Endodermal cell (in vitro differentiated cells): ENCODE measurements at regions not wholly inside any gene's neighbourhood (a gene's known extent, or its start where the extent isn't known, plus 50 kb on each side); places are given as distances from the start of the nearest gene placed in this dataset.

Experiments used
- DNase-seq: peaks from one replicate; pipeline ENCODE4 v3.0.0-alpha.2; 2017
- H3K27ac ChIP-seq: 2 replicates; pipeline ENCODE4 v1.5.1; 2013; ENCODE audit warnings: mild to moderate bottlenecking, low read depth, low read length, moderate library complexity
- H3K27me3 ChIP-seq: 2 replicates; pipeline ENCODE4 v1.6.1; 2013; ENCODE audit warnings: mild to moderate bottlenecking, low read length, moderate library complexity; ENCODE audit not compliant: insufficient read depth, control insufficient read depth, poor library complexity, severe bottlenecking
- H3K36me3 ChIP-seq: 2 replicates; pipeline ENCODE4 v1.7.0; 2013; ENCODE audit warnings: mild to moderate bottlenecking, low read length, moderate library complexity; ENCODE audit not compliant: control insufficient read depth, insufficient read depth
- H3K4me1 ChIP-seq: one replicate; pipeline ENCODE4 v1.7.0; 2013; ENCODE audit warnings: low read length; ENCODE audit not compliant: control insufficient read depth, insufficient read depth
- H3K4me3 ChIP-seq: 2 replicates; pipeline ENCODE4 v1.5.1; 2013; ENCODE audit warnings: mild to moderate bottlenecking, low read length, moderate library complexity
- H3K9ac ChIP-seq: 2 replicates; pipeline ENCODE4 v1.6.1; 2013; ENCODE audit warnings: mild to moderate bottlenecking, low read length, moderate library complexity; ENCODE audit not compliant: poor library complexity, severe bottlenecking; ENCODE audit errors: extremely low read depth
- H3K9me3 ChIP-seq: 2 replicates; pipeline ENCODE4 v1.6.1; 2013; ENCODE audit warnings: mild to moderate bottlenecking, low read length, moderate library complexity; ENCODE audit not compliant: control insufficient read depth
- H3K27ac Mint-ChIP-seq: 2 replicates; pipeline ENCODE4 v1.8.0; 2020; ENCODE audit warnings: mixed read lengths
- H3K27me3 Mint-ChIP-seq: 2 replicates; pipeline ENCODE4 v1.8.0; 2021; ENCODE audit warnings: mild to moderate bottlenecking, mixed read lengths; ENCODE audit not compliant: insufficient read depth
- H3K36me3 Mint-ChIP-seq: 2 replicates; pipeline ENCODE4 v1.8.0; 2020; ENCODE audit warnings: low read depth, mixed read lengths
- H3K4me1 Mint-ChIP-seq: 2 replicates; pipeline ENCODE4 v1.8.0; 2020; ENCODE audit warnings: mixed read lengths
- H3K4me3 Mint-ChIP-seq: 2 replicates; pipeline ENCODE4 v1.8.0; 2020; ENCODE audit warnings: mild to moderate bottlenecking, moderate library complexity, mixed read lengths
- H3K9me3 Mint-ChIP-seq: 2 replicates; pipeline ENCODE4 v1.8.0; 2020; ENCODE audit warnings: mild to moderate bottlenecking, mixed read lengths
- WGBS, 2 experiments: methylation state at CpG; one replicate each; pipeline versions ENCODE4 v1.1.5 to v1.1.7; 2013; ENCODE audit warnings: missing lambda C conversion rate in 2 of 2, mixed read lengths in 1 of 2; ENCODE audit not compliant: insufficient coverage in 1 of 2, insufficient read length in 1 of 2; 5-methylcytosine and 5-hydroxymethylcytosine counted together
- TF ChIP-seq, protein P1 (sequence below): fragments of 200-600 bp; sonication (generic); conservative IDR thresholded peaks from 2 replicates; pipeline ENCODE4 v1.5.0; 2021; ENCODE audit warnings: antibody characterized with exemption, mild to moderate bottlenecking

DNA sequence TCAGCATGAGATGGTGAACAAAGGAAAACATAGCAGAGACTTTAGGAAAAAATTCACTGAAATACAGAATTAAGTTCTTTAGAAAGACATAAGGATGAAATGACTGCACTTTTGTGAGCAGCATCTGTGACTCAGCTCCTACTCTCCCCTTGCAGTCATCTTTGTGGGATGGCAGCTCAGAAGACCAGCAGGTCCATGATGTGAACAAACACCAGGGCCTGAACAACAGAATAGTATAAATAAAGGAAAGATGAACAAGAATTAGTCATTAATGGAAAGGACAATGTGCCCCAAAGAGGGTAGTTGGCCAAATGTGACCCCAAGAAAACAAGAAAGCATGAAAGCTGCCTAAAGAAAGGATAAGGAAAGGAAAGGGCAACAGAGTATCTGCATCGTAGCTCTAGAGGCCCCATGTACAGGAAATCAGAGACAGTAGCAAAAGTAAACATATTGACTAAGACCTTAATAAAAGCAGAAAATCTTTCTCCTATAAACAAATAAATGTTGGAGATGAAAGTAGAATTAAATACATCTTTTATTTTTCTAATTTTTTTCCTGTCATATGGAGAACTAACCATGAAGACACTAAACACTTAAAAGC is 318.0 kb downstream of the ZEB2 start:
- H3K4me1 Mint-ChIP-seq: no peaks in the 10 kb centered on the region
- H3K9me3 Mint-ChIP-seq: peaks cover 3% of the 10 kb centered on the region
- no peaks in the 10 kb centered on the region for H3K27me3 Mint-ChIP-seq
- Histone ChIP-seq H3K9ac (no peak overlapping the region), H3K27ac (no peak overlapping the region), H3K27me3 (no peaks in the 10 kb centered on the region), H3K4me1 (no peaks in the 10 kb centered on the region), H3K36me3 (no peaks in the 10 kb centered on the region), H3K4me3 (no peak overlapping the region), H3K9me3 (no peaks in the 10 kb centered on the region)
- no peak overlapping the region for H3K4me3 Mint-ChIP-seq
- WGBS, 2 experiments: 87% methylated on average over 1 of the region's 1 CpG; no CpG with 5 or more reads in 1 of the 2 experiments
- DNase-seq: no peak
- no peak overlapping the region for H3K27ac Mint-ChIP-seq
- TF ChIP-seq, protein P1, sequence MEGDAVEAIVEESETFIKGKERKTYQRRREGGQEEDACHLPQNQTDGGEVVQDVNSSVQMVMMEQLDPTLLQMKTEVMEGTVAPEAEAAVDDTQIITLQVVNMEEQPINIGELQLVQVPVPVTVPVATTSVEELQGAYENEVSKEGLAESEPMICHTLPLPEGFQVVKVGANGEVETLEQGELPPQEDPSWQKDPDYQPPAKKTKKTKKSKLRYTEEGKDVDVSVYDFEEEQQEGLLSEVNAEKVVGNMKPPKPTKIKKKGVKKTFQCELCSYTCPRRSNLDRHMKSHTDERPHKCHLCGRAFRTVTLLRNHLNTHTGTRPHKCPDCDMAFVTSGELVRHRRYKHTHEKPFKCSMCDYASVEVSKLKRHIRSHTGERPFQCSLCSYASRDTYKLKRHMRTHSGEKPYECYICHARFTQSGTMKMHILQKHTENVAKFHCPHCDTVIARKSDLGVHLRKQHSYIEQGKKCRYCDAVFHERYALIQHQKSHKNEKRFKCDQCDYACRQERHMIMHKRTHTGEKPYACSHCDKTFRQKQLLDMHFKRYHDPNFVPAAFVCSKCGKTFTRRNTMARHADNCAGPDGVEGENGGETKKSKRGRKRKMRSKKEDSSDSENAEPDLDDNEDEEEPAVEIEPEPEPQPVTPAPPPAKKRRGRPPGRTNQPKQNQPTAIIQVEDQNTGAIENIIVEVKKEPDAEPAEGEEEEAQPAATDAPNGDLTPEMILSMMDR: no peak
- peaks cover 2% of the 10 kb centered on the region for H3K36me3 Mint-ChIP-seq

DNA sequence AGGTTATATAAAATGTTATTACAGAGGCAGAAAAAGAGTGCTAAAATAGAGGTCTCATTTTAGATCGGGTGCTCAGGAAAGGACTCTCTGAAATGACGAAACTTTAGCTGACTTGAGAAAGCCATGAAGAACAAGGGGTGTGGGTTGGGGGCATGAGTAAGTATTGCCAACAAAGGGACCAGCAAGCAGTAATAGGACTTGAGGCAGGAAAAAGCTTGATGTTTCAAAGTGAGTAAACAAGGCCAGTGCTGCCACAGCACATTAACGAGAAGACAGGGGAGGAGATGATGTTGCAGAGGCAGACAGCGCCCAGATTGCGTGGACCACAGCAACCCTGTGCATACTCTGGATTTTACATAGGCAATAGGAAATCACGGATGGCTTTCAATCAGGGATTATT is 318.8 kb downstream of the ZEB2 start:
- H3K27me3 Mint-ChIP-seq: no peaks in the 10 kb centered on the region
- peaks cover 3% of the 10 kb centered on the region for H3K9me3 Mint-ChIP-seq
- no peak overlapping the region for H3K4me3 Mint-ChIP-seq
- no peak for DNase-seq
- no peak overlapping the region for H3K27ac ChIP-seq
- no peaks in the 10 kb centered on the region for H3K4me1 Mint-ChIP-seq
- no peaks in the 10 kb centered on the region for H3K9me3 ChIP-seq
- TF ChIP-seq, protein P1: no peak
- H3K36me3 Mint-ChIP-seq: peaks cover 2% of the 10 kb centered on the region
- H3K4me1 ChIP-seq: no peaks in the 10 kb centered on the region
- H3K36me3 ChIP-seq: no peaks in the 10 kb centered on the region
- no peak overlapping the region for H3K9ac ChIP-seq
- H3K27ac Mint-ChIP-seq: no peak overlapping the region
- WGBS, 2 experiments: 95 to 97% methylated on average over 6 of the region's 6 CpGs
- H3K27me3 ChIP-seq: no peaks in the 10 kb centered on the region
- H3K4me3 ChIP-seq: no peak overlapping the region

DNA sequence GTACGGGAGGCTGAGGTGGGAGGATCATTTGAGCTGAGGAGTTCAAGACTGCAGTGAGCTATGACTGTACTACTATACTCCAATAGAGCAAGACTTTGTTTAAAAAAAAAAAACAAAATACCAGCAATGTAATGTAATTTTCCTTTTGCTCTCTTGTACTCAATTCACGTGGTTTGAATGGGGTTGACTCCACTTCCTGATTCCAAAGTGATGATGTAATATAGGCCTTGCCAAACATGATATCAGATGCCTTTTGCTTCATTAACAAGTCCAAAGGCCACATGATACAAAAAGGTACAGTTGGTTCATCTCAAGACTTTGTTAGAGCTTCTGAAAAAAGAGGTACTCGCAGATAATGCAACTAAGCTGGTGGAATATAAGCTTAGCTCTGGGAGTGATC is 321.8 kb downstream of the ZEB2 start:
- Mint-ChIP-seq H3K36me3 (no peaks in the 10 kb centered on the region), H3K4me3 (no peak overlapping the region), H3K27ac (no peak overlapping the region), H3K9me3 (no peaks in the 10 kb centered on the region), H3K27me3 (no peaks in the 10 kb centered on the region), H3K4me1 (no peaks in the 10 kb centered on the region)
- Histone ChIP-seq H3K36me3 (no peaks in the 10 kb centered on the region), H3K4me3 (no peak overlapping the region), H3K9ac (no peak overlapping the region), H3K27me3 (no peaks in the 10 kb centered on the region), H3K4me1 (no peaks in the 10 kb centered on the region), H3K9me3 (no peaks in the 10 kb centered on the region), H3K27ac (no peak overlapping the region)
- 88 to 92% methylated on average over 2 to 3 of the region's 3 CpGs for WGBS, 2 experiments
- no peak for DNase-seq
- TF ChIP-seq, protein P1: no peak
